Endothelial cell of umbilical vein (primary cell): ENCODE measurements at regions not wholly inside any gene's neighbourhood (a gene's known extent, or its start where the extent isn't known, plus 50 kb on each side); places are given as distances from the start of the nearest gene placed in this dataset.

ENCODE experiments used
- BruUV-seq: library from RNA; stranded (reverse); fragments of 400-500 nt; replicated peaks from 2 replicates; lab custom pipeline; 2021; lab: Mats Ljungman, UMichigan
- CTCF ChIA-PET: fragments of 300-600, 350-600 bp; sonication (Branson Sonifier 250); formaldehyde crosslinking; loops from one replicate; lab custom pipeline; 2021; ENCODE audit warnings: antibody characterized with exemption, inconsistent platforms; lab: Charles Lee
- POLR2A ChIA-PET: fragments of 300-600, 350-600 bp; sonication (Branson Sonifier 250); formaldehyde crosslinking; loops from one replicate; lab custom pipeline; 2021; ENCODE audit warnings: antibody characterized with exemption, inconsistent platforms; lab: Charles Lee
- DNase-seq: peaks from one replicate; pipeline ENCODE4 v3.0.0-alpha.2; 2011; ENCODE audit warnings: low read depth, low spot score
- FAIRE-seq: peaks from 2 replicates; lab custom pipeline; 2011; peaks lifted over from hg19 to GRCh38; lab: Jason Lieb, UNC
- H2AFZ ChIP-seq: 2 replicates; pipeline ENCODE4 v1.6.0; 2012; ENCODE audit warnings: low read depth, low read length, control low read depth, inconsistent platforms
- H3K27ac ChIP-seq: 2 replicates; pipeline ENCODE4 v1.5.1; 2011; ENCODE audit warnings: low read depth, mild to moderate bottlenecking, control low read depth, low read length, moderate library complexity; ENCODE audit not compliant: insufficient read depth
- H3K27me3 ChIP-seq, 2 experiments: 2 replicates each; pipeline versions ENCODE4 v1.6.0 to v1.6.1; 2011; ENCODE audit warnings: low read length in 2 of 2, mixed read lengths in 1 of 2; ENCODE audit not compliant: control insufficient read depth in 2 of 2, insufficient read depth in 2 of 2
- H3K36me3 ChIP-seq, 2 experiments: 2 replicates in 1 of 2; 3 replicates in 1 of 2; pipeline ENCODE4 v1.5.1; 2011; ENCODE audit warnings: low read length in 2 of 2, mild to moderate bottlenecking in 1 of 2, moderate library complexity in 1 of 2; ENCODE audit not compliant: control insufficient read depth in 2 of 2, insufficient read depth in 2 of 2; ENCODE audit errors: extremely low read depth in 1 of 2
- H3K4me1 ChIP-seq: 3 replicates; pipeline ENCODE4 v1.5.1; 2011; ENCODE audit warnings: mild to moderate bottlenecking, low read length; ENCODE audit not compliant: control insufficient read depth, insufficient read depth; ENCODE audit errors: extremely low read depth
- H3K4me2 ChIP-seq: 2 replicates; pipeline ENCODE4 v1.6.1; 2011; ENCODE audit warnings: low read length, control low read depth, mixed read lengths; ENCODE audit not compliant: insufficient read depth
- H3K4me3 ChIP-seq, 3 experiments: fragments of 200-600 bp in 1 of 3; sonication (generic), shearing (Covaris generic) in 1 of 3; replicated peaks in 1 of 3; 2 replicates each; pipeline ENCODE4 v1.5.1; 2011 to 2016; ENCODE audit warnings: control low read depth in 3 of 3, low read length in 3 of 3, mild to moderate bottlenecking in 2 of 3, inconsistent platforms in 1 of 3, low read depth in 1 of 3, moderate library complexity in 1 of 3; ENCODE audit not compliant: insufficient read depth in 1 of 3
- H3K79me2 ChIP-seq: 2 replicates; pipeline ENCODE4 v1.6.0; 2012; ENCODE audit warnings: low read length, inconsistent platforms; ENCODE audit not compliant: control insufficient read depth, insufficient read depth
- H3K9ac ChIP-seq: replicated peaks from 2 replicates; pipeline ENCODE3; 2011; ENCODE audit warnings: low read length, control low read depth; ENCODE audit not compliant: insufficient read depth; ENCODE audit errors: extremely low read depth
- H3K9me1 ChIP-seq: replicated peaks from 3 replicates; pipeline ENCODE4 v1.6.0; 2011; ENCODE audit warnings: mild to moderate bottlenecking, low read length; ENCODE audit not compliant: control insufficient read depth, insufficient read depth; ENCODE audit errors: extremely low read depth
- H3K9me3 ChIP-seq: replicated peaks from 2 replicates; pipeline ENCODE4 v1.5.1; 2012; ENCODE audit warnings: low read length, inconsistent platforms; ENCODE audit not compliant: control insufficient read depth, insufficient read depth
- H4K20me1 ChIP-seq: replicated peaks from 2 replicates; pipeline ENCODE3; 2011; ENCODE audit warnings: mild to moderate bottlenecking, low read length; ENCODE audit not compliant: control insufficient read depth, insufficient read depth; ENCODE audit errors: extremely low read depth
- EZH2 ChIP-seq: IDR thresholded peaks from 2 replicates; pipeline ENCODE4 v1.6.1; 2012; ENCODE audit warnings: borderline replicate concordance, low read depth, mild to moderate bottlenecking, moderate library complexity, low read length, inconsistent platforms; ENCODE audit not compliant: severe bottlenecking
- FOS ChIP-seq: IDR thresholded peaks from 2 replicates; pipeline ENCODE4 v1.6.1; 2011; ENCODE audit warnings: mild to moderate bottlenecking, low read length, moderate library complexity, borderline replicate concordance; ENCODE audit not compliant: insufficient read depth
- GATA2 ChIP-seq: IDR thresholded peaks from 2 replicates; pipeline ENCODE4 v1.7.0; 2011; ENCODE audit warnings: low read depth, mild to moderate bottlenecking, moderate library complexity, mixed read lengths, low read length; ENCODE audit not compliant: insufficient read length, insufficient read depth
- JUN ChIP-seq: IDR thresholded peaks from 2 replicates; pipeline ENCODE4 v1.6.1; 2011; ENCODE audit warnings: borderline replicate concordance, low read depth; ENCODE audit not compliant: insufficient read length, insufficient read depth
- MYC ChIP-seq: IDR thresholded peaks from one replicate; pipeline ENCODE4 v1.6.1; 2011; ENCODE audit warnings: mild to moderate bottlenecking, low read depth, low read length
- POLR2A ChIP-seq: IDR thresholded peaks from 2 replicates; pipeline ENCODE4 v1.6.1; 2012; ENCODE audit warnings: low read depth, mild to moderate bottlenecking, control low read depth, low read length
- POLR2AphosphoS5 ChIP-seq: IDR thresholded peaks from 2 replicates; pipeline ENCODE4 v1.6.1; 2012; ENCODE audit warnings: low read depth, mild to moderate bottlenecking, control low read depth, low read length, moderate library complexity; ENCODE audit not compliant: insufficient read depth
- dilution Hi-C: fragments of 300-500 bp; cut with MboI; formaldehyde crosslinking; loops from one replicate; pipeline ENCODE4 v1.15.0; 2019; ENCODE audit warnings: low sequenced_read_pairs; ENCODE audit not compliant: extremely low pct_ligation_motif_present
- intact Hi-C: fragments of 100-400 bp; cut with micrococcal nuclease; formaldehyde crosslinking; loops from one replicate; pipeline ENCODE4 v1.10.0; 2022
- TF ChIP-seq, protein P1 (sequence below), 2 donors: IDR thresholded peaks; 1 replicate in 1 of 2; 2 replicates in 1 of 2; pipeline ENCODE4 v1.5.1; 2011; ENCODE audit warnings: low read length in 2 of 2, mild to moderate bottlenecking in 2 of 2, moderate library complexity in 2 of 2, control low read depth in 1 of 2, inconsistent platforms in 1 of 2, low read depth in 1 of 2; ENCODE audit not compliant: insufficient read depth in 1 of 2; ENCODE audit errors: extremely low read depth in 1 of 2
- TF ChIP-seq, protein P2 (sequence below): IDR thresholded peaks from 2 replicates; pipeline ENCODE4 v1.6.1; 2011; ENCODE audit not compliant: insufficient read depth, insufficient read length

DNA sequence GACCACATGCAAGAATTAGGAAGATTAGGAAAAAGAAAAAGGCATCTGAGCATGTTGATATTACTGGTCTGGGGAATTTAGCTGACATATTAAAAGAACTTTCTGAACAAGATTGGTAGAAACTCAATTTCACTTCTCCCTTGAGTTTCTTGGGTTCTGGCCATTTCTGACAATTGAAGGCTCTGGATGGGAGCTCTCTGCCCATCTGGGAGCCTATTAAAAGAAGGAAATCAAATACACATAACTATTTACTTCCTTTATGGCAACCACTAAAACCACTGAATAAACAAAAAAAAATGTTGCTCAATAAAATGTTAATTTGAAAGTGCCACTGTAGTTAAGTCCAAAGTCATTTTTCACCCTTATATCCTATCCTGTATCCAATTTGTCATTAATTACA lies 216.8 kb upstream of the HNMT start:
- H3K79me2 ChIP-seq = no peaks in the 10 kb centered on the region
- H3K4me1 ChIP-seq = no peaks in the 10 kb centered on the region
- H3K9me3 ChIP-seq = no peaks in the 10 kb centered on the region
- TF ChIP-seq POLR2AphosphoS5 (no peak), EZH2 (no peak), GATA2 (no peak), JUN (no peak), MYC (no peak), FOS (no peak), POLR2A (no peak)
- TF ChIP-seq, protein P1, sequence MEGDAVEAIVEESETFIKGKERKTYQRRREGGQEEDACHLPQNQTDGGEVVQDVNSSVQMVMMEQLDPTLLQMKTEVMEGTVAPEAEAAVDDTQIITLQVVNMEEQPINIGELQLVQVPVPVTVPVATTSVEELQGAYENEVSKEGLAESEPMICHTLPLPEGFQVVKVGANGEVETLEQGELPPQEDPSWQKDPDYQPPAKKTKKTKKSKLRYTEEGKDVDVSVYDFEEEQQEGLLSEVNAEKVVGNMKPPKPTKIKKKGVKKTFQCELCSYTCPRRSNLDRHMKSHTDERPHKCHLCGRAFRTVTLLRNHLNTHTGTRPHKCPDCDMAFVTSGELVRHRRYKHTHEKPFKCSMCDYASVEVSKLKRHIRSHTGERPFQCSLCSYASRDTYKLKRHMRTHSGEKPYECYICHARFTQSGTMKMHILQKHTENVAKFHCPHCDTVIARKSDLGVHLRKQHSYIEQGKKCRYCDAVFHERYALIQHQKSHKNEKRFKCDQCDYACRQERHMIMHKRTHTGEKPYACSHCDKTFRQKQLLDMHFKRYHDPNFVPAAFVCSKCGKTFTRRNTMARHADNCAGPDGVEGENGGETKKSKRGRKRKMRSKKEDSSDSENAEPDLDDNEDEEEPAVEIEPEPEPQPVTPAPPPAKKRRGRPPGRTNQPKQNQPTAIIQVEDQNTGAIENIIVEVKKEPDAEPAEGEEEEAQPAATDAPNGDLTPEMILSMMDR (IDR thresholded peaks at IDR 0.05; ENCODE audit: extremely low read depth in 1 of 2, insufficient read depth in 1 of 2, low read depth in 1 of 2, low read length in 2 of 2) = no peak
- TF ChIP-seq, protein P2, sequence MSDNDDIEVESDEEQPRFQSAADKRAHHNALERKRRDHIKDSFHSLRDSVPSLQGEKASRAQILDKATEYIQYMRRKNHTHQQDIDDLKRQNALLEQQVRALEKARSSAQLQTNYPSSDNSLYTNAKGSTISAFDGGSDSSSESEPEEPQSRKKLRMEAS = no peak
- no peaks in the 10 kb centered on the region for H3K9me1 ChIP-seq
- POLR2A ChIA-PET = no interaction called here
- no peaks in the 10 kb centered on the region for H3K36me3 ChIP-seq
- CTCF ChIA-PET = interaction anchor here (1.0 kb wide), 1 partner anchor 12 kb away, joined by 3 read pairs; no protein-coding TSS in a partner anchor
- no peak for DNase-seq
- H3K4me3 ChIP-seq = no peak overlapping the region
- dilution Hi-C loops = no loop called here
- no peak overlapping the region for H3K9ac ChIP-seq
- H3K27ac ChIP-seq = no peak overlapping the region
- no TSS peak for BruUV-seq
- H3K27me3 ChIP-seq = no peaks in the 10 kb centered on the region
- H2AFZ ChIP-seq = no peak overlapping the region
- intact Hi-C loops = no loop called here
- H4K20me1 ChIP-seq = no peaks in the 10 kb centered on the region
- no peak for FAIRE-seq
- H3K4me2 ChIP-seq = no peak overlapping the region
